H1 (cell line): ENCODE measurements at regions not wholly inside any gene's neighbourhood (a gene's known extent, or its start where the extent isn't known, plus 50 kb on each side); places are given as distances from the start of the nearest gene placed in this dataset.

Experiments used
- EZH2 ChIP-seq: fragments of 200-600 bp; sonication (generic); IDR thresholded peaks from 2 replicates; pipeline ENCODE4 v1.7.1; 2012; ENCODE audit warnings: low read depth, mild to moderate bottlenecking, moderate library complexity, low read length, inconsistent platforms; ENCODE audit not compliant: severe bottlenecking
- KDM4A ChIP-seq: IDR thresholded peaks from one replicate; pipeline ENCODE4 v1.7.1; 2012; ENCODE audit warnings: low read depth, mild to moderate bottlenecking, moderate library complexity, low read length, inconsistent platforms; ENCODE audit not compliant: severe bottlenecking
- POLR2A ChIP-seq, 2 experiments: IDR thresholded peaks; 1 replicate in 1 of 2; 2 replicates in 1 of 2; pipeline ENCODE4 v1.6.1; 2011; ENCODE audit warnings: low read depth in 2 of 2, low read length in 2 of 2, mild to moderate bottlenecking in 2 of 2; ENCODE audit errors: control extremely low read depth in 1 of 2
- USF2 ChIP-seq: IDR thresholded peaks from 2 replicates; pipeline ENCODE4 v1.6.1; 2011; ENCODE audit warnings: low read length, improper control_type of control experiment

GRCh38 chr3:81416812-81417211 is 344.6 kb downstream of the GBE1 start (continued):
- no peak for TF ChIP-seq EZH2
- TF ChIP-seq POLR2A (IDR thresholded peaks at IDR 0.05; ENCODE audit: control extremely low read depth in 1 of 2, low read depth in 2 of 2, low read length in 2 of 2): no peak
- no peak for TF ChIP-seq KDM4A
- TF ChIP-seq USF2: no peak
- TF ChIP-seq, all 59 proteins: peak for 0
